ENCODE measurements at regions not wholly inside any gene's neighbourhood (a gene's known extent, or its start where the extent isn't known, plus 50 kb on each side); places are given as distances from the start of the nearest gene placed in this dataset.
A peak's percentile ranks its signal among the peaks of the same experiment; 100 is the strongest.

- Histone ChIP-seq H3K14ac (ENCODE audit: low read length) (no peak overlapping the region), H3K27ac (ENCODE audit: low read depth, low read length) (no peak overlapping the region), H3K9me3 (ENCODE audit: insufficient read depth, low read depth, low read length) (no peaks in the 10 kb centered on the region), H3K4me2 (ENCODE audit: low read length) (no peak overlapping the region), H3K18ac (ENCODE audit: low read length) (no peak overlapping the region), H3K9ac (ENCODE audit: low read length) (no peak overlapping the region), H2AK5ac (ENCODE audit: low read length) (no peak overlapping the region), H3K79me1 (ENCODE audit: low read length) (no peaks in the 10 kb centered on the region), H4K8ac (ENCODE audit: low read depth, low read length) (peak overlapping the region; percentile 36), H2BK120ac (ENCODE audit: insufficient read depth, low read length, poor library complexity) (no peak overlapping the region), H4K12ac (ENCODE audit: low read depth, low read length) (no peak overlapping the region), H3K4me3 (ENCODE audit: low read depth, low read length) (no peak overlapping the region), H3K4me1 (ENCODE audit: control insufficient read depth in 1 of 2, insufficient read depth in 2 of 2, low read length in 2 of 2) (no peaks in the 10 kb centered on the region), H2BK5ac (ENCODE audit: low read depth, low read length, poor library complexity) (no peak overlapping the region), H4K91ac (ENCODE audit: low read depth, low read length) (no peak overlapping the region), H3K27me3 (ENCODE audit: insufficient read depth, low read length) (no peaks in the 10 kb centered on the region), H3K23ac (ENCODE audit: low read length) (no peak overlapping the region), H2BK12ac (ENCODE audit: low read length) (no peak overlapping the region), H3K36me3 (ENCODE audit: control insufficient read depth in 1 of 2, insufficient read depth in 2 of 2, low read length in 2 of 2) (no peaks in the 10 kb centered on the region), H3K79me2 (ENCODE audit: control insufficient read depth, insufficient read depth, low read length, poor library complexity) (no peaks in the 10 kb centered on the region), H3K4ac (ENCODE audit: low read depth, low read length) (no peak overlapping the region), H2AFZ (ENCODE audit: insufficient read depth, low read length, poor library complexity) (peak overlapping the region; percentile 3)
- no CpG with 5 or more reads among the region's 2 CpGs for WGBS (ENCODE audit: extremely low coverage, insufficient coverage, insufficient read length)
- peak; percentile 6 to 31 for DNase-seq
These were observed 942.4 kb upstream of the PCDH20 start for GRCh38 chr13:62357887-62358645.

- DNase-seq: no peak
- no peak overlapping the region for H2BK5ac ChIP-seq (ENCODE audit: low read depth, low read length, poor library complexity)
- whole genome bisulfite sequencing (ENCODE audit: extremely low coverage, insufficient coverage, insufficient read length): no CpG with 5 or more reads among the region's 1 CpG
These were observed 941.3 kb upstream of the PCDH20 start for GRCh38 chr13:62356977-62357376.

GRCh38 chr13:62337109-62337880 is 921.6 kb upstream of the PCDH20 start:
- no peak overlapping the region for H4K91ac ChIP-seq (ENCODE audit: low read depth, low read length)
- H4K8ac ChIP-seq (ENCODE audit: low read depth, low read length): no peak overlapping the region
- no peak overlapping the region for H3K27ac ChIP-seq (ENCODE audit: low read depth, low read length)
- no peak overlapping the region for H3K18ac ChIP-seq (ENCODE audit: low read length)
- no peak overlapping the region for H3K14ac ChIP-seq (ENCODE audit: low read length)
- WGBS (ENCODE audit: extremely low coverage, insufficient coverage, insufficient read length): no CpG with 5 or more reads among the region's 2 CpGs
- no peaks in the 10 kb centered on the region for H3K9me3 ChIP-seq (ENCODE audit: insufficient read depth, low read depth, low read length)
- no peak overlapping the region for H4K12ac ChIP-seq (ENCODE audit: low read depth, low read length)
- H3K36me3 ChIP-seq (ENCODE audit: control insufficient read depth in 1 of 2, insufficient read depth in 2 of 2, low read length in 2 of 2): no peaks in the 10 kb centered on the region
- H3K79me1 ChIP-seq (ENCODE audit: low read length): no peaks in the 10 kb centered on the region
- no peak overlapping the region for H2BK120ac ChIP-seq (ENCODE audit: insufficient read depth, low read length, poor library complexity)
- H3K9ac ChIP-seq (ENCODE audit: low read length): no peak overlapping the region
- no peak overlapping the region for H2AFZ ChIP-seq (ENCODE audit: insufficient read depth, low read length, poor library complexity)
- no peak for DNase-seq
- H3K4me3 ChIP-seq (ENCODE audit: low read depth, low read length): no peak overlapping the region
- no peak overlapping the region for H2AK5ac ChIP-seq (ENCODE audit: low read length)
- no peak overlapping the region for H3K4ac ChIP-seq (ENCODE audit: low read depth, low read length)
- no peak overlapping the region for H2BK12ac ChIP-seq (ENCODE audit: low read length)
- no peaks in the 10 kb centered on the region for H3K4me1 ChIP-seq (ENCODE audit: control insufficient read depth in 1 of 2, insufficient read depth in 2 of 2, low read length in 2 of 2)
- H3K79me2 ChIP-seq (ENCODE audit: control insufficient read depth, insufficient read depth, low read length, poor library complexity): no peaks in the 10 kb centered on the region
- H2BK5ac ChIP-seq (ENCODE audit: low read depth, low read length, poor library complexity): no peak overlapping the region
- no peak overlapping the region for H3K23ac ChIP-seq (ENCODE audit: low read length)
- H3K27me3 ChIP-seq (ENCODE audit: insufficient read depth, low read length): no peaks in the 10 kb centered on the region
- H3K4me2 ChIP-seq (ENCODE audit: low read length): no peak overlapping the region

More at GRCh38 chr13:62356977-62357376, 941.3 kb upstream of the PCDH20 start:
- Histone ChIP-seq H4K12ac (ENCODE audit: low read depth, low read length) (no peak overlapping the region), H3K4ac (ENCODE audit: low read depth, low read length) (no peak overlapping the region), H3K36me3 (ENCODE audit: control insufficient read depth in 1 of 2, insufficient read depth in 2 of 2, low read length in 2 of 2) (no peaks in the 10 kb centered on the region), H3K4me3 (ENCODE audit: low read depth, low read length) (no peak overlapping the region), H2AFZ (ENCODE audit: insufficient read depth, low read length, poor library complexity) (no peak overlapping the region), H3K27me3 (ENCODE audit: insufficient read depth, low read length) (no peaks in the 10 kb centered on the region), H3K4me1 (ENCODE audit: control insufficient read depth in 1 of 2, insufficient read depth in 2 of 2, low read length in 2 of 2) (no peaks in the 10 kb centered on the region), H4K91ac (ENCODE audit: low read depth, low read length) (no peak overlapping the region), H3K14ac (ENCODE audit: low read length) (no peak overlapping the region), H2BK12ac (ENCODE audit: low read length) (no peak overlapping the region), H3K23ac (ENCODE audit: low read length) (no peak overlapping the region), H2AK5ac (ENCODE audit: low read length) (no peak overlapping the region), H3K79me1 (ENCODE audit: low read length) (no peaks in the 10 kb centered on the region), H3K27ac (ENCODE audit: low read depth, low read length) (no peak overlapping the region), H3K4me2 (ENCODE audit: low read length) (no peak overlapping the region), H2BK120ac (ENCODE audit: insufficient read depth, low read length, poor library complexity) (no peak overlapping the region), H4K8ac (ENCODE audit: low read depth, low read length) (no peak overlapping the region), H3K18ac (ENCODE audit: low read length) (no peak overlapping the region), H3K9ac (ENCODE audit: low read length) (no peak overlapping the region), H3K9me3 (ENCODE audit: insufficient read depth, low read depth, low read length) (no peaks in the 10 kb centered on the region), H3K79me2 (ENCODE audit: control insufficient read depth, insufficient read depth, low read length, poor library complexity) (no peaks in the 10 kb centered on the region)

GRCh38 chr13:62336507-62336906 is 920.9 kb upstream of the PCDH20 start:
- H3K4ac ChIP-seq (ENCODE audit: low read depth, low read length): no peak overlapping the region
- H3K79me1 ChIP-seq (ENCODE audit: low read length): no peaks in the 10 kb centered on the region
- H3K23ac ChIP-seq (ENCODE audit: low read length): no peak overlapping the region
- no peak overlapping the region for H2AFZ ChIP-seq (ENCODE audit: insufficient read depth, low read length, poor library complexity)
- no peaks in the 10 kb centered on the region for H3K36me3 ChIP-seq (ENCODE audit: control insufficient read depth in 1 of 2, insufficient read depth in 2 of 2, low read length in 2 of 2)
- no peak overlapping the region for H2AK5ac ChIP-seq (ENCODE audit: low read length)
- WGBS (ENCODE audit: extremely low coverage, insufficient coverage, insufficient read length): no CpG with 5 or more reads among the region's 1 CpG
- H2BK120ac ChIP-seq (ENCODE audit: insufficient read depth, low read length, poor library complexity): no peak overlapping the region
- H4K12ac ChIP-seq (ENCODE audit: low read depth, low read length): no peak overlapping the region
- no peaks in the 10 kb centered on the region for H3K27me3 ChIP-seq (ENCODE audit: insufficient read depth, low read length)
- H2BK5ac ChIP-seq (ENCODE audit: low read depth, low read length, poor library complexity): no peak overlapping the region
- H3K4me1 ChIP-seq (ENCODE audit: control insufficient read depth in 1 of 2, insufficient read depth in 2 of 2, low read length in 2 of 2): no peaks in the 10 kb centered on the region
- no peak overlapping the region for H3K14ac ChIP-seq (ENCODE audit: low read length)
- no peak overlapping the region for H4K8ac ChIP-seq (ENCODE audit: low read depth, low read length)
- H3K79me2 ChIP-seq (ENCODE audit: control insufficient read depth, insufficient read depth, low read length, poor library complexity): no peaks in the 10 kb centered on the region
- no peak overlapping the region for H2BK12ac ChIP-seq (ENCODE audit: low read length)
- no peak for DNase-seq
- no peak overlapping the region for H4K91ac ChIP-seq (ENCODE audit: low read depth, low read length)
- no peak overlapping the region for H3K18ac ChIP-seq (ENCODE audit: low read length)
- H3K4me3 ChIP-seq (ENCODE audit: low read depth, low read length): no peak overlapping the region
- no peak overlapping the region for H3K4me2 ChIP-seq (ENCODE audit: low read length)
- no peak overlapping the region for H3K27ac ChIP-seq (ENCODE audit: low read depth, low read length)
- no peak overlapping the region for H3K9ac ChIP-seq (ENCODE audit: low read length)
- H3K9me3 ChIP-seq (ENCODE audit: insufficient read depth, low read depth, low read length): no peaks in the 10 kb centered on the region
